PC-9 (cell line): ENCODE measurements at regions not wholly inside any gene's neighbourhood (a gene's known extent, or its start where the extent isn't known, plus 50 kb on each side); places are given as distances from the start of the nearest gene placed in this dataset.

Experiments
- EZH2 ChIP-seq: fragments of 200-600 bp; sonication (generic); IDR thresholded peaks from 2 replicates; pipeline ENCODE4 v1.8.0; 2017; ENCODE audit warnings: antibody characterized with exemption, low read depth
- TF ChIP-seq, protein P1 (sequence below): fragments of 200-600 bp; sonication (generic); conservative IDR thresholded peaks from 2 replicates; pipeline ENCODE4 v1.6.1; 2017; ENCODE audit warnings: mixed run types, antibody characterized with exemption, mild to moderate bottlenecking, moderate library complexity

DNA sequence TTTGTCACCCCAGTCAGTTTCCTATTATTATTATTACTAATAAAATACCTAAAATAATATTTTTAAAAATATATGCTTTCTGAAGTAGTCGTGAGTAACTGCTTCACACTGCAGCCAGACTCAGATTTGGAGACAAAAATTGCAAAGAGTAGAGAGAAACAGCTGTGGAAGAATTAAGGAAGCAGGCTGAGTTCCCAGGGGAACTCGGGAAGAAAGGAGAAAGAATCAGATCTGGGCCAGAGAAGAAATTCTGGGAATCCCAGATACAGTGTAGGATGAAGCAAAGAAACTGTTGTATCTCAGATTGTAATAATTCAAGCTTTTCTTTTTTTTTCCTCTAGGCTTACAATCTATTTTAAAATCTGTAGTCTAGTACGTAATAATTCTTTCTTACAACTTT, 182.3 kb downstream of the FTCDNL1 start:
- TF ChIP-seq, protein P1, sequence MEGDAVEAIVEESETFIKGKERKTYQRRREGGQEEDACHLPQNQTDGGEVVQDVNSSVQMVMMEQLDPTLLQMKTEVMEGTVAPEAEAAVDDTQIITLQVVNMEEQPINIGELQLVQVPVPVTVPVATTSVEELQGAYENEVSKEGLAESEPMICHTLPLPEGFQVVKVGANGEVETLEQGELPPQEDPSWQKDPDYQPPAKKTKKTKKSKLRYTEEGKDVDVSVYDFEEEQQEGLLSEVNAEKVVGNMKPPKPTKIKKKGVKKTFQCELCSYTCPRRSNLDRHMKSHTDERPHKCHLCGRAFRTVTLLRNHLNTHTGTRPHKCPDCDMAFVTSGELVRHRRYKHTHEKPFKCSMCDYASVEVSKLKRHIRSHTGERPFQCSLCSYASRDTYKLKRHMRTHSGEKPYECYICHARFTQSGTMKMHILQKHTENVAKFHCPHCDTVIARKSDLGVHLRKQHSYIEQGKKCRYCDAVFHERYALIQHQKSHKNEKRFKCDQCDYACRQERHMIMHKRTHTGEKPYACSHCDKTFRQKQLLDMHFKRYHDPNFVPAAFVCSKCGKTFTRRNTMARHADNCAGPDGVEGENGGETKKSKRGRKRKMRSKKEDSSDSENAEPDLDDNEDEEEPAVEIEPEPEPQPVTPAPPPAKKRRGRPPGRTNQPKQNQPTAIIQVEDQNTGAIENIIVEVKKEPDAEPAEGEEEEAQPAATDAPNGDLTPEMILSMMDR: no peak
- no peak for TF ChIP-seq EZH2
